H54 (cell line): ENCODE measurements at regions not wholly inside any gene's neighbourhood (a gene's known extent, or its start where the extent isn't known, plus 50 kb on each side); places are given as distances from the start of the nearest gene placed in this dataset.

ENCODE experiments used
- DNase-seq: peaks from one replicate; pipeline ENCODE4 v3.0.0; 2011; ENCODE audit warnings: low spot score, mixed read lengths; ENCODE audit not compliant: insufficient read length
- FAIRE-seq: peaks from 3 replicates; lab custom pipeline; 2011; peaks lifted over from hg19 to GRCh38; lab: Jason Lieb, UNC
- POLR2A ChIP-seq: IDR thresholded peaks from 2 replicates; pipeline ENCODE4 v1.6.1; 2011; ENCODE audit warnings: low read depth, mild to moderate bottlenecking, low read length

DNA sequence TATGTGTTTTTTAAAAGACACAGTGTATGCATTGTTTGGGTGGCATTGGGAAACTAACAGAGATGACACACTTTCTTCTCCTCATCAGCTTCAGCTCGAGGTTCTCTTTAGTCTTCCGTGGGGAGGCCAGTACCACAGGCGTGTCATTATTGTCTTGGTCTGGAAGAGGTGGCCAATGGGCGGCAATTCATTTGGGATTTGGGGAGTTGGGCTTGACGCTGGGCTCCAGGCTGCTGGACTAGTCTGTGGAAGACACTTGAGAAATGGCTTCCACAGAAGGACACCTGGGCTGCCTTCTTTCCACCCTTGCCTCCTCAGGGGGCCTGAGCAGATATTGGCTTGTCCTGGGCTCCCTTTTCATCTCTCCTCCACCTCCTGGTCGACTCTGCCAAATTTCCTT lies 192.2 kb downstream of the SH2D4B start:
- no peak for TF ChIP-seq POLR2A
- FAIRE-seq (no peak), DNase-seq (no peak)

DNA sequence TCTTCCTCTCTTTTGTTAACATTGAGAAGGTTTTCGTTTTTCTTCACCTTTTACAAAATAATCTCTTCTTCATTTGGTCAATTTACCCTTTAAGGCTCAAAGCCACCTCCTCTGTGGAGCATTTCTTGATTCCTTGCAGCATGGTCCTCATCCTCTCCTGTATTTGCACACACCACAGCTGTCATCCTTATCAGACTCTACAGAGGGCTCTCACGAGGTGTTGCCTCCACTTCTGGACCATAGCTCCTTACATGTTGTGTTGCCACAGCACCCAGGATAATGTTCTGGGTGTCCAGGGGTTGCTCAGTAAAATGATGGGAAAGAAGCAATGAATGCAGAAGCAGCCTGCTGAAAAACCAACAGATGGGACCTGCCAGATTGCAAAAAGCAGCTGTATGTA lies 192.8 kb downstream of the SH2D4B start:
- DNase-seq = no peak
- no peak for FAIRE-seq
- TF ChIP-seq POLR2A = no peak

DNA sequence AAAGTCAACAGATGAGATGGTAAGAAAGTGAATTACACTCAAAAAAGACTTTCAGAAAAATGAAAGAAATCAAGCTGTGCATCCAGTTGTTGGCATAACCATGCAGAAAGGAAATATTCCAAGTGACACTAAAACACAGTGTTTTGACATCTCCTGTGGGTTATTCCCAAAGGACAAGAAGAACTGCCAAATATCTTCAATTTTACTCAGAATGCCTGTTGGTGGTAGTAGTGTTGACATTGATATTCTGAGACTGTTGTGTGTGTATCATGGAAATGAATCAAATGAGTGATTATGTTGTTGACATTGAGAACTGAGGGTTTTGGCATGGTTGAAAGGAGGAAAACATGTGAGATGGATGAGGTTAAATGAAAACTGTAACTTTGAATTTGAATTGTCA lies 196.9 kb downstream of the SH2D4B start:
- FAIRE-seq (no peak), DNase-seq (no peak)
- no peak for TF ChIP-seq POLR2A

DNA sequence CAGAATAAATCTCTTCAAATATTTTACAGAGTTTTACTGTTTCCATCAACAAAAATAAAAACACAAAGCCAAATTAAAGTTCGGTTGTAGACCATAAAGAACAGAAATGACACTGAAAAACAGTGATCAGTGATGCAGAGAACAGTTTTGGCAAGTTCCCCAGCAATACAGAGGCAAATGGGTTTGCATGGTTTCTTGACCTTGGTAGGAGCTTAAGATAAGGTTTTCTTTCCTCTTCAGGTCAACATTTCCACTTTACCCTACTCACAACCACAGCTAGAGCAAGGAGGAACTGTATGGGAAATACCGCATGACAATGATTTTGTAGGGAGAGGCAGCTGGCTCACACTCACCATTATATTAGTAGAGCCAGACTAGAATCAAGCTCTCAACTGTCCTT lies 199.5 kb downstream of the SH2D4B start:
- no peak for FAIRE-seq
- TF ChIP-seq POLR2A = no peak
- DNase-seq = no peak

DNA sequence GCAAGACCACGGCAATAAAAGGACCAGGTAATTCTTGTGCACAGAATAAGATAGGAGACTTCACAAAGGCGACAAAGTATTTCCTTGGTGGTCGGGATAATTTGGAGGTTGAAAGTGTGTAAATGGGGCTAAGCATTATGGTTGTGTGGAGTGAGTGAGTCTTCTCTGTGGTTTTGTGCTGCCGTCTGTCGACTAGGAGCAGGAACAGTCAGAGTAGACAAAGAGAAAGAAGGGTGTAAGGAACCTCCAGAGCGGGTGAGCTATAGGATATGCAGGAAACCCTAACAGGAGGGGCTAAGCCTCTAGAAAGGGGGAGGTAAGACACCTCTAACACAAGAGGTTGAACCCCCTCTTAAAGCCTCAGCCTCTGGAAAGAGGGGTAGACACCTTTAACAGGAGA lies 201.6 kb downstream of the SH2D4B start:
- no peak for TF ChIP-seq POLR2A
- FAIRE-seq (no peak), DNase-seq (no peak)

DNA sequence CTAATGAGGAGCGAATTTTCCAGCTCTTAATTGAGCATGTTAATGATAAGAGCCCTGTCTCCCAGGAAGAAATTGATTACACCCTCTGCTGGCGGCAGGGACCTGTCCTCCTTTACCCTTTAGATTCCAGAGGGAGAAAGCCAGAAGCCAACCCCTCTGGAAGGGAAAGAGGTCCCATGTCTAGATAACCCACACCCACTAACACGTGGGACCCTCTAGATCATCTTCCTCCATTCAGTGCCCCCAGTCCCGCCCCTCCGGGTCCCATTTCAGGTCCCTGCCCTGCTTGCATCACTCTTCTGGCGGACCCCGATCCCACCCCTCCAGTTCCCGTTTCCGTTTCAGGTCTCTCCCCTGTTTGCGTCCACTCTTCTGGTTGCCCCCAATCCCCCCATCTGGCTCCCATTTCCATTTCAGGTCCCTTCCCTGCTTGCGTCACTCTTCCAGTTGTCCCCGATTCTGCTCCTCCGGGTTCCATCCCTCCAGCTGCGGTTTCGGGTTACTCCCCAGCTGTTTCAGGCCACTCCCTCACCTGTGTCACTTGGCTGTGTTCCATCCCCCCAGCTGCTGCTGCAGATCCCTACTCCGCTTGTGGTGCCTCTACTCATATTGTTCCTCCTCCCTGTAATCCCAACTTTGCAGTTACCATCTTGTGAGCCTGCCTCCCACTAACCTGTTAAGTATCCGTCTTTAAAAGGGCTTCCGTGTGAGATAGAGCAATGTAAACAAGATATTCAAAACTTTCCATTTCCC lies 202.4 kb downstream of the SH2D4B start:
- no peak for TF ChIP-seq POLR2A
- DNase-seq (no peak), FAIRE-seq (no peak)

DNA sequence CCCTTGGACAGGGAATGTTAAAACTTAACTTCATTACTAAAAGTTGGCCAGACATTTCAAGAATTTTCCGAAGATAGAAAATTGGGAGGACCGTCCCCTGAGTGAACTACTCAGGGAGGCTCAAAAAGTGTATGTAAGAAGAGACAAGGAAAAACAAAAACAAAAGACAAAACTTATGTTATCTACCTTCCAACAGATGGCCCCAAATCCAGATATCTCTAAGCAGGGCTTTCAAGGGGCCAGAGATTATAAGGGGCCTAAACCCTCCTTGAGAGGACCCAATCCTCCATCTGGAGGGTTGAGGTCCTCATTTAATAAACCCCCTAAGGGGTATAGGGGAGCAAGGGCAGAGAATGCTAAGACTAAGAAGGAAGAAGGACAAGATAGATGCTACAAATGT lies 203.6 kb downstream of the SH2D4B start:
- no peak for FAIRE-seq
- DNase-seq = no peak
- TF ChIP-seq POLR2A = no peak

DNA sequence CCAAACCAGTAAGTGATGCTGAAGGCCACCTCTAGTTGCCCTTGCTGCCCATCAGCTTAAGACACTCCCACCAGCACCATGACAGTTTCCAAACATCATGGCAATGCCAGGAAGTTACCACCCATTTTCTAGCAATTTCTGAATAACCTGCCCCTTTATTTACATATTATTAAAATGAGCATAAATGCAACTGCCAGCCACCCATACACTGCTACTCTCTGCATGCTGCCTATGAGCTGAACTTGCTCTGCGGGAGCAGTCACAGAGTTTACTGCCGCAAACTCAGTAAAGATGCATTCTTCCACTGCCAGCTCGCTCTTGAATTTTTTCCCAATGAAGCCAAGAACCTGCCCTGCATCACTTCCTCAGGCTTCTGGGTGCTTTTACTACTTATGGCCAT lies 212.6 kb downstream of the SH2D4B start:
- TF ChIP-seq POLR2A = no peak
- FAIRE-seq (no peak), DNase-seq (no peak)

DNA sequence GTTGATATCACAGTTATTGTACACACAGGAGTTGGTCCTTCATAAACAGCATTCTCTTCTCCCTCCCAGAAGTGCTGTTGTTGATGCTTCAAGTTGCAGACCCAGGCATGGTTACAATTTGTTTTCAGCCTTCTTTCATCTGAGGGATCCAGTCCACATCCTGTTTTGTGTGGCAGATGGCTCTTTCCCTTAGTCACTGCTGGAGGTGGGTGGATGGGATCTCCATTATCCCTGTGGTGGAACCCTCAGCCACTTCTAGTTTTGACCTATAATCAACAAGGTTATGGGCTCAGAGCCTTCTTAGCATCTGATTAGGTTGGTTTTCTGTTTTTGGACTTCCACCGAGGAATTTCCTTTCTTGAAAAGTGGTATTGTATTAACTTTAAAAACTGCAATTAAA lies 214.2 kb downstream of the SH2D4B start:
- no peak for FAIRE-seq
- no peak for DNase-seq
- no peak for TF ChIP-seq POLR2A

DNA sequence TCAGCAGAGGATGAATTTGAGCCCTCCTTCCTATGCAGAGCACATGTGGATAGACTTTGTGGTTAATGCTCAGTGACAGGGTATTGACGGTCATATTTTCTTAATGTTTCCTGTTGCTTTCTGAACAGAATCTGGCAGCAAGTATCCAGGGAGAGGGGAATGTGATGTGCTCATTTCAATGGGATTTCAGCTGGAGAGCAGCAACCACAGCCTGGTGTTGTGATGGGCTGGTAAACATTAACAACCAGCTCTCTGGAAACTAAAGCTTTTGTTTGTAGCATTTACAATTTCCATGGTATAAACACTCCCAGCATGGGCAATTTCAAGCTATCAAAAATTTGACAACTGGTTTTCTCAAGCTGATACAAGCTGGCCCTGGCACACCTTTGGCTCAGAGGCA lies 215.9 kb downstream of the SH2D4B start:
- no peak for DNase-seq
- FAIRE-seq = no peak
- no peak for TF ChIP-seq POLR2A

DNA sequence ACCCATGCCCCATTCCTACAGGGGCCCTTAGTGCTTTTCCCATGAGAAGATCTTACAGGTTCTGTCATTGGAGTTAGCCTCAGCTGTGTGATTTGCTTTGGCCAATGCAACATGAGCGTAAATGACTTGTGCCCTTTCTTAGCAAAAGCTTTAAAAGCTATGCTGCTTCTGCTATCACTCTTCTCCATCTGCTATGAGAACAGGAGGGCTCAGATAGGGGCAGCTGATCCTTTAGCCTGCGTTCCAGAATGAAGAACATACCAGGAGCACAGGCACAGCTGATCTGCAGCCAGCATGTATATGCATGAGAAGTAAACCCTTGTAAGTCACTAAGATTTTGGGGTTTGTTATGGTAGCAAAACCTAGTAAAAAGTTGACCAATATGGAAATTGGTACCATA lies 218.2 kb downstream of the SH2D4B start:
- no peak for TF ChIP-seq POLR2A
- FAIRE-seq = no peak
- DNase-seq = no peak

DNA sequence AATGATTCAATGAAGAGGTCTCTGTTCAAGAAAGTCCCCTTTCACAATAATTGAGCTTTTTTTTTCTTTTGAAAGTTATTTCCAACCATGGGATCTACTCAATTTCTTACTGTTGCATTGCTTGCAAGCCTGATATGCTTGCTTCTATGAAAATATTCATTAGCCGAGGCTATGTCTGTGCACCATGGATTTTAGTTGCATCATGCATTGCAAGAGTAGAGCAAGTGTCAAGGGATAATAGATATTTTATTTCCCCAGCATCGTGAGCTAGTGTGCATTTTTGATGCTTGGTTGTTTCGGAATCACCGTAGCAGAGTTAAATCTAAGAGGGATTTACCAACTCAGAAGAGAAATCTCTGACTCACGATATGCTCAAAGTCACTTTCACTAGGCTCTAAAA lies 222.0 kb downstream of the SH2D4B start:
- no peak for FAIRE-seq
- TF ChIP-seq POLR2A = no peak
- no peak for DNase-seq

DNA sequence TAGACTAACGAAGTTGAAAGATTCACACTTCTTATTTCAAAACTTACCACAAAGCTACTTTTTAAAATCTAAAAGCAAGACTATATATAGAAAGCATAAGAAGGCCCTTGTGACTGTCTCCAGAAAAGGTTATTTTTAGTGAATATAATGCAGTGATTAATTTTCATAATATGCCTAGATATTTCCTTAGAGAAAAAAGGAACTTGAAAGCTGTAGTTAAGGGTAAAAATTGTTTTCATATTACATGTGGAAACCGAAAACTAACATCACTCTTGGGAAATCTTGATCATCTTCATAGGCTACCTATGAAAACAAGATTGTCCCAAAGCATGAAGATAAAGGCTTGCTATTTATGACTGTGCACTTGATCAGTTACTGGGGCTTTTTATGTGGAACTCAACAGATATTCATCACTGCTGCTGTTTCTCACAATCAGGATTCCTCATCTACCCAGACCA lies 223.2 kb downstream of the SH2D4B start:
- no peak for DNase-seq
- no peak for TF ChIP-seq POLR2A
- no peak for FAIRE-seq

DNA sequence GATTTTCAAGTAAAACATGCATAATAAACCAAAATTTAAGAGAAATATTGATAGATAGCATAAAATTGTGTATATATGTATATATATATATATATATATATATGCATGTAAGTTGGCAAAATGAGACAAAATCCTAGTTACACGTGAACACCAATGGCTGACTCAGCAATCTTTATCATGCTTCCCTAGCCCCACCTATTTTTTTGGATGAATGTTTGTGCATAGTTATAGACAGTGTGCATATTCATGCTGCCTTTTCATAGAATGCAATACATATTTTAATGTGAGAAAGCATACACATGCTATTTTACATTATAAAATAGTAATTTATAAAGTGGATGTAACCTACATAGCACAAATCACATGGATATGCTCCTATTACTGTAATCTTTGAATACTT lies 230.3 kb downstream of the SH2D4B start:
- no peak for DNase-seq
- no peak for FAIRE-seq
- no peak for TF ChIP-seq POLR2A

DNA sequence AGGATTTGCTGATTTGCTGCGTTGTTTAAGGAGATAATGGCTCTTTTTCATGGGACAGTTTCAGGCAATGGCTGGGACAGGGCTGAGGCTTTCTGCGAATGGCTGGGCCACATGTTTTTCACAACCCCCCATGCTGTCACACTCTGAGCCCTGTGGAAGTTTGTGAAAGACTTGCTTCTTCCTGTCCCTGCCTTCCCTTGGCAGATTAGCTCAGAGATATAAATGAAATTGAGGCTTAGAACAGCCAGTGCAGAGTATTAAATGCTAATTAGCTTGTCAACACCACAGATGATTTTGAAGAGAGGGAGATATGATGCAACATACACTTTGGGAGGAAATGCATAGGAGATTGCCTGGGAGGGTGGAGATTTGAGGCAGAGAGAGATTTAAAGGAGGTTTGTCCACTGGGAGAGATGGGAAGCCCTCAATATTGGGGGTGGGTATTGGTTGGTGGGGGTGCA lies 232.0 kb downstream of the SH2D4B start:
- TF ChIP-seq POLR2A = no peak
- FAIRE-seq = no peak
- DNase-seq = no peak
